ENCODE measurements at regions not wholly inside any gene's neighbourhood (a gene's known extent, or its start where the extent isn't known, plus 50 kb on each side); places are given as distances from the start of the nearest gene placed in this dataset.

DNA sequence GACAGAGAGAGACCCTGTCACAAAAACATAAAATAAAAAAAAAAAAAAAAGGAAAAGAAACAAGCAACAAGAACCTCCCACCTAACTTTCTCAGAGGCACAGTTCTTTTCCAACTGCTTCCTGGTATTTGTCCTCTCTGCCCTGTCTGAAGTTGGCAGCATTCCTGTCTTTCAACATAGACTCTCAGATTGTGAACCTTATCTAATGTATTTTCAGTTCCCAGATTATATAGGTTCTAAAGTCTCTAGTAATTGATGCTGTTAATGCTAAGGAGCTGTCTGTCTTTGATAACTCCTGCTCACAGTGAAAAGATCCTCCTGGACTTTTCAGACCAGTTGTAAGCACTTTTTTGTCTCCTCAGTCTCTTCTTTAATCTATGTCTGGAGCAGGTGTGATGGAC, 199.5 kb upstream of the P2RY1 start:
- Histone ChIP-seq H2BK5ac (ENCODE audit: insufficient read length, low read length) (no peak overlapping the region), H3K9ac (ENCODE audit: extremely low read depth, insufficient read length, low read length) (no peak overlapping the region), H4K91ac (ENCODE audit: insufficient read length, low read depth, low read length) (no peak overlapping the region), H3K18ac (ENCODE audit: insufficient read length, low read depth, low read length) (no peak overlapping the region), H3K4me2 (ENCODE audit: insufficient read depth, insufficient read length, low read length) (no peak overlapping the region), H3T11ph (ENCODE audit: low read length) (no peak overlapping the region), H3K23me2 (ENCODE audit: insufficient read length, low read depth, low read length, poor library complexity, severe bottlenecking) (no peaks in the 10 kb centered on the region), H4K5ac (ENCODE audit: insufficient read length, low read depth, low read length) (no peak overlapping the region), H3K79me2 (ENCODE audit: insufficient read depth, low read length) (no peaks in the 10 kb centered on the region), H4K20me1 (ENCODE audit: control insufficient read depth, insufficient read depth, insufficient read length) (no peaks in the 10 kb centered on the region), H2AK5ac (ENCODE audit: insufficient read length, low read length) (no peak overlapping the region), H3K27me3 (ENCODE audit: insufficient read depth, low read length) (no peaks in the 10 kb centered on the region; the same call in 1 of the 2 replicates), H3K23ac (ENCODE audit: insufficient read length, low read depth, low read length) (no peak overlapping the region), H3K9me3 (ENCODE audit: control insufficient read depth, low read depth, low read length) (no peaks in the 10 kb centered on the region), H4K8ac (replicated peaks; ENCODE audit: insufficient read length, low read depth, low read length) (no peak overlapping the region), H3K79me1 (ENCODE audit: insufficient read depth, low read depth, low read length, poor library complexity, severe bottlenecking) (no peaks in the 10 kb centered on the region), H2AFZ (ENCODE audit: low read length) (no peak overlapping the region), H2BK12ac (ENCODE audit: insufficient read length, low read depth, low read length) (no peak overlapping the region), H3K4me1 (ENCODE audit: insufficient read depth, low read length) (no peaks in the 10 kb centered on the region; the same call in 1 of the 2 replicates), H3K4ac (ENCODE audit: low read depth, low read length) (no peak overlapping the region), H2BK20ac (ENCODE audit: low read depth, low read length, poor library complexity, severe bottlenecking) (no peak overlapping the region), H3K27ac (ENCODE audit: insufficient read length, low read depth, low read length) (no peak overlapping the region), H3K56ac (ENCODE audit: insufficient read length, low read depth, low read length) (no peak overlapping the region), H3K14ac (ENCODE audit: insufficient read depth, low read length) (no peak overlapping the region), H2BK15ac (ENCODE audit: low read depth, low read length) (no peak overlapping the region), H2BK120ac (ENCODE audit: low read depth, low read length, poor library complexity, severe bottlenecking) (no peak overlapping the region)
- no peaks in the 10 kb centered on the region for H3K36me3 Mint-ChIP-seq (ENCODE audit: insufficient read depth in 1 of 3, low read depth in 3 of 3)
- no peaks in the 10 kb centered on the region for H3K4me1 Mint-ChIP-seq
- no peak for TF ChIP-seq CTCF (conservative IDR thresholded peaks at IDR 0.05)
- no peaks in the 10 kb centered on the region for H3K27me3 Mint-ChIP-seq (ENCODE audit: low read depth)
- H3K9me3 Mint-ChIP-seq = no peaks in the 10 kb centered on the region; a peak in 1 of 5 replicates
- no peak for DNase-seq
- H3K27ac Mint-ChIP-seq = no peak overlapping the region
- no peak overlapping the region for H3K4me3 Mint-ChIP-seq

Measured in H9 (cell line).